Effector CD4-positive, alpha-beta T cell (primary cell): ENCODE measurements at regions not wholly inside any gene's neighbourhood (a gene's known extent, or its start where the extent isn't known, plus 50 kb on each side); places are given as distances from the start of the nearest gene placed in this dataset.
"Not testable (repeated sequence)": the region's sequence is repeated elsewhere in the genome, so short reads cannot be mapped to it uniquely, and the experiment has no call there.

Experiments
- DNase-seq: peaks from one replicate; pipeline ENCODE4 v3.0.0-alpha.2; 2020

- DNase-seq: no peak
These were observed 292.9 kb upstream of the SLC14A2 start for GRCh38 chr18:45322343-45322742.

DNA sequence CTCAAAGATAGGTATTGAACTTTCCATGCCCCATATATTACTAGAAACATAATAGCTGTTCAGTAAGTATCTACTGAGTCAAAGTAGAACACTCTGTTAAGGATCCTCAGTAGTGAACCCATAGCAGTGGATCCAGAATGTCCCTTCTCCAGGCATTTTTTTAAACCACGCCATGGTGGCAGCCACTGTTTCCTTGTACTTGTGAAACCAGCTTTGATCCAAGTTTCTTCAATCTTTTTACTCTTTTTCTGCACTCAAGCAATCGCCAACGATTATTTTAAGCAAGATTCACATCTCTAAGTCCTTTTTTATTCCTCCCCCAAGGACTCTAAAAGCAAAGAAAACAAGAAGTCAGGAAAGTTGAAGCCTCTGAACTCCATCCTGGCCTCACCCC lies 291.2 kb upstream of the SLC14A2 start:
- no peak for DNase-seq

- DNase-seq: no peak
These were observed 290.7 kb upstream of the SLC14A2 start for GRCh38 chr18:45324495-45325113.

DNA sequence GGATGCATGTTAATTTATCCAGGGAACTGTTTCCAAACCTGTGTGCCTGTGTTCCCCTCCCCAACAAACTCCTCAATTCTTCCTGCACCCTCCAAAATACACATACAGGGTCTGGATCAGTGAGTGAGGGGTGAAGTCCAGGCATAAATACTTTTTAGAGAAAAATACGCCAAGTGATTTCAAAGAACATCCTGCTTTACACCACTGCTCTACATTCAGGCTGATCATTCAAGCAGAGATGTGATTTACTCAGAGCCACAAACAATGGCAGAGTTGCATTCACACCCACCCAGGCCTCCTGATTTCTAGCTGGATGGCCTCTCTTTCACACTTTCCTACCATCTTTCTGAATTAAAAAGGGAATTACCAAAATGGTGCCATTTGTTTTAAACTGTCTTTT lies 289.5 kb upstream of the SLC14A2 start:
- no peak for DNase-seq

GRCh38 chr18:45326505-45326904 lies 288.8 kb upstream of the SLC14A2 start:
- DNase-seq: no peak

- DNase-seq: no peak
These were observed 287.0 kb upstream of the SLC14A2 start for GRCh38 chr18:45328296-45328695.

- DNase-seq: no peak
These were observed 286.5 kb upstream of the SLC14A2 start for GRCh38 chr18:45328811-45329210.

DNA sequence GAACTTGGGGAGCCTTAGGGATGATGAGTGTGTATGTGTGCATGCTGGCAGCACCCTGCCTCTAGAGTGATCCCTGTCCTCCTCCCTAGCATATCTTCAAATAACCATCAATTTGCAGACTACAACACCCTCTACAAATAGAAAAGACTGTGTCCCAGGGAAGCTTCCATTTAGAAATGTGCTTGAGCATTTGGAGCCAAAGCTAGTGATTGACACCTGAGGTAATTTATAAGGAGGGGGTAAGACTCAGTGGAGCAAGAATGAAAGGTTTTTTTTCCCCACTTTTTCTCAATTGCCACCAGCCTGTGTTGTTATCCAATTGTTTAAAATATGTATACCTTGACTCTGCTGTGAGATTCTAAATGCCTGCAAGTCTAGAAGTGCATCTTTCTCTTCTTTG lies 286.0 kb upstream of the SLC14A2 start:
- no peak for DNase-seq

DNA sequence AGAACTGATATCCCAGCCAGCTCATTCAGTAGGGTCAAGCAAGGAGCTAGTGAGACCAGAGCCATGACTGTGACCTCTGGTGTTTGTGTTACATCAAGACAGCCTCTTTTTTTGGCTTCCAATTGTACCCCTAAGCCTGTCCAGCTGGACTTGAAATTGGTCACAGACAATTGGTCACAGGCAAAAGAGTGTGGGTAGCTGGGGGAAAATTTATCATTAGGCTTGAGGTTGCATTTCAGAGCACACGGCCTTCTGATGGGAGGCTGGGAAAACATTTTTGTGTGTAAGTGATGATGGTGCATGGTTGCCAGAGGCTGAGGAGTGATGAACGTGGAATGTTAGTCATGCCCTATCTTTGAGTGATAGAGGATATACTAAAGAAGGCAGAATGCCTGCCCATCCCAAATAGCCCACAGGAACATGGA lies 285.1 kb upstream of the SLC14A2 start:
- no peak for DNase-seq

DNA sequence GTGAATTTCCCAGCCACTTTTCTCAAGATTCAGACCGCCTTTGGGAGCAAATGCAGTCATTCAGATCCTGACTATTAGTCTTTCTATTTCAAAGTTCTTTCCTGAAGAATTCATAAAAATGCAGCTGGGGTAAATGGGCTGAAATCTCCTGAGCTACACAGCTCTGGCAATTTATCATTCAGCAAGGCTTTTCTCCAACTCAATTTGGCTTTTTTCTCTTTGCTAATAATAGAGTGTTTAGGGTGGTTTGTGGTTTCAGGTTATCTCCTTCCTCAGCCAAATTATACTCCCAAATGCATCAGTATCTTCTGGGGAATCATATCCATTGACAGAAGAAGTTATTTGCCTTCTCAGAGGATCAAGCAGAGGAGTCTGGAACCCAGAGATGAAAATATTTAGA lies 282.4 kb upstream of the SLC14A2 start:
- no peak for DNase-seq

- DNase-seq: no peak
These were observed 281.1 kb upstream of the SLC14A2 start for GRCh38 chr18:45334191-45334590.

- DNase-seq: no peak
These were observed 279.8 kb upstream of the SLC14A2 start for GRCh38 chr18:45335282-45336043.

GRCh38 chr18:45336448-45336847 lies 278.8 kb upstream of the SLC14A2 start:
- DNase-seq: no peak

DNA sequence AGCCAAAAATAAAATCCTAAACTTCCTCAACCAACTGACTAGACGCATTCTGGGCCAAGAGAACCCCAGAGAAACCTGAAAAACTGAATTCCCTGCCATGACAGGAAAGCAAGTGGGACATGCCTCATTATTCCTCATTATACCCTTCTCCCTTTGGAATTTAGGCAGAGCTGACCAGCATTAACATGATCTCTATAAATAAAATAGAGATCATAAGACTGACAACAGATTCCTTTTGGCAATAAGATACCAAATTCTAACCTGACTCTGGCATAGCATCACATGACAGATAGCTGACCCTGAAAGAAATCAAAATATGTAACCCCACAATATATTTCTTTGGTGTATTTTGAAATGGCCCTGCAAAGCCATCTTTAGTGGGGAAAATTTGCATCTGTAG lies 277.8 kb upstream of the SLC14A2 start:
- no peak for DNase-seq

- no peak for DNase-seq
These were observed 275.3 kb upstream of the SLC14A2 start for GRCh38 chr18:45339810-45340550.

DNA sequence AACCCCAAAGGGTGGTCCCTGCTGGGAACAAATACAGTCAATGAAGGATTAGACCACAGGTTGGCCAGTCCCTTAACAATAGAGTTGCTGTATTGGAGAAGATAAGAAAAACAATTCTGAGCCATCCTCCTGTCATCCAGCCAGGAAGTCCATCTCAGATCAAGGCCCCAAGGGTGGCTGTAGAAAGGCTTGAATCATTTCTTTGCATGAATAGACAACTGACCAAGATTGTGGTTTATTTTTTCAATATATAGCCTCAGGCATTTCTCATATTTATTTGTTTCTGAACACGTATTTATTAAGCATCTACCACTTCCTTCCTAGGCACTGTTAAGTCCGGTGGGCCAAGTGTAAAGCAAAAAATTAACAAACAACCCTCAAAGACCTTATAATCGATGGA lies 274.4 kb upstream of the SLC14A2 start:
- DNase-seq: no peak

DNA sequence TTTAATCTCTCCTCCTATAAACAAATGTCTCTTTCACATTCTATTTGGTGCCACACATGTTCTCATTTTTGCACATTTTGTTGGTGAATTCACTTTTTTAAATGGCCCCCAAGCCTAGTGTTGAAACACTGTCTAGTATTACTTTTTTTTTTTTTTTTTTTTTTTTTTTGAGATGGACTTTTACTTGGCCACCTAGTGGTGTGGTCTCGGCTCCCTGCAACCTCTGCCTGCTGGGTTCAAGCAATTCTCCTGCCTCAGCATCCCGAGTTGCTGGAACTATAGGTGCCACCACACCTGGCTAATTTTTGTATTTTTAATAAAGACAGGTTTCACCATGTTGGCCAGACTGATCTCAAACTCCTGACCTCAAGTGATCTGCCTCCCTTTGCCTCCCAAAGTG lies 273.8 kb upstream of the SLC14A2 start:
- DNase-seq: no peak

GRCh38 chr18:45342166-45342565 lies 273.1 kb upstream of the SLC14A2 start:
- no peak for DNase-seq

- no peak for DNase-seq
These were observed 272.6 kb upstream of the SLC14A2 start for GRCh38 chr18:45342653-45343052.

- DNase-seq: no peak
These were observed 271.9 kb upstream of the SLC14A2 start for GRCh38 chr18:45343365-45343764.

DNA sequence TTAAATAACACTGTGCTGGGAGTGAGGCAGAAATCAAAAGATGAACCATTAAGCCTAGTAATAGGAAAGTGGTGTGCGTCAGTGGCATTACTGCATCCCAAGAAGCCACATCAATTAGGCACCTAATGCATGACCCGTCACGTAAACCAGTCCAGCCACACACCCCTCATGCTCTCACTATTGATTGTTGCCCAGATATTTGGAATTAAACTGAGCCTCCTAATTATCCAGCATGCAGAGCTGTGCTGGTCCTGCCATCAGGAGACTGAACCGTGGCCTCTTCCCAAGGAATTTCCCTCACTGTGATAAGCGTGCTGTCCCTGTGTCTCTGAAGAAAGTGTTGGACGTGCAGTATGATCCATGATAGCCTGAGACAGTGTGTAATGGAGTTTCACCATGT lies 270.6 kb upstream of the SLC14A2 start:
- DNase-seq: not testable (repeated sequence)

GRCh38 chr18:45349019-45349418 lies 266.3 kb upstream of the SLC14A2 start:
- no peak for DNase-seq

DNA sequence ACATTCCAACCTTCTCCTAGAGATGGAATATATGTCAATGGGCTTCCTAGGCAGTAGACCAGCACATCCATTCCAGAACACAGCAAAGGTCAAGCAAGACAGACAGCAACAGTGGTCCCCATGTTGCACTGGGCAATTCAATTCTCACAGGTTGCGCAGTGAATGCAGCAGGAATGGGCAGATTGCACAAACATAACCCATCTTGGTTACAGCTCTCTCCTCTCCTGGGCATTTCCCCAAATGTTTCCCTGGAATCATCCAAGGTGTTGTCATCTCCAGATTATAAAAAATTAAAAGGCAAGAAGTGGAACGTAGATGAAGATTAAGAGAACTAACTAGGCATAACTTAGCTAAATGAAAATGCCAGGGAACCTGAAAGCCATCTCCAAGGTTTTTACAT lies 265.8 kb upstream of the SLC14A2 start:
- no peak for DNase-seq
